GM08714 (cell line): ENCODE measurements at regions not wholly inside any gene's neighbourhood (a gene's known extent, or its start where the extent isn't known, plus 50 kb on each side); places are given as distances from the start of the nearest gene placed in this dataset.
"Not testable (repeated sequence)": the region's sequence is repeated elsewhere in the genome, so short reads cannot be mapped to it uniquely, and the experiment has no call there.

ENCODE experiments used
- H3K4me3 ChIP-seq: fragments of 200-500 bp; sonication (Bioruptor generic); 2 replicates; pipeline ENCODE4 v1.5.1; 2014; ENCODE audit warnings: mild to moderate bottlenecking, low read length, inconsistent platforms
- ZNF274 ChIP-seq: IDR thresholded peaks from 2 replicates; pipeline ENCODE4 v1.6.1; 2012; ENCODE audit warnings: mild to moderate bottlenecking, low read depth, low read length

DNA sequence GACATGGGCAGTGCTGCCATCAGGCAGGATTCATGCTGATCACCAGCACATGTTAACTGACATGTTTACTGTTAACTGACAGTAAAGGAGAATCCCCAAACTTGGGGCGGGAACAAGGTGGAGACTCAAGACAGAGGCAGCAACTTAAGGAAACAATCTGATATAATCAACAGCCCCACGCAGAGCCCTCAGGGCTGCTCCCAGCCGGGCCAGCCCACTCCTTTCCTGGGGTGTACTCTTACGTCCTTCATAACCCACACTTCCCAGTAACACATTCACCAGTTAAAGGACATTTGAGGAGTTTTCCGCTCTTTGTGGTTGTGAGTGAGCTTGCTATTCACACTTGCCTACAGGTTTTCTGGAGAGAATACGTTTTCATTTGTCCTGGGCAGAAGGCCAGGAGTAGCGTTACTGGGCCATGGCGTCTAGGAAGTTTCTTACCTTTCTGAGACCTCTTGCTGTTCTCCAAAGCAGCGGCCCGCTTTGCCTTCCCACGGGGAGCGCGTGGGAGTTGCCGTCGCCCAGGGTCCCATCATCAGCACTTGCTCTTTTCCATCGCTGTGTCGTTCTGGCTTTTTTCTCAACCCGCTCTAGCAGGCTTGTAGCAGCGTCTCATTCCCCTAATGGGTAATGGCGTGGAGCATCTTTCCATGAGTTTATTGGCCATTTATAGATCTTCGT lies 56.4 kb downstream of the FOXF2 start:
- H3K4me3 ChIP-seq, result no peak overlapping the region
- TF ChIP-seq ZNF274, result no peak

DNA sequence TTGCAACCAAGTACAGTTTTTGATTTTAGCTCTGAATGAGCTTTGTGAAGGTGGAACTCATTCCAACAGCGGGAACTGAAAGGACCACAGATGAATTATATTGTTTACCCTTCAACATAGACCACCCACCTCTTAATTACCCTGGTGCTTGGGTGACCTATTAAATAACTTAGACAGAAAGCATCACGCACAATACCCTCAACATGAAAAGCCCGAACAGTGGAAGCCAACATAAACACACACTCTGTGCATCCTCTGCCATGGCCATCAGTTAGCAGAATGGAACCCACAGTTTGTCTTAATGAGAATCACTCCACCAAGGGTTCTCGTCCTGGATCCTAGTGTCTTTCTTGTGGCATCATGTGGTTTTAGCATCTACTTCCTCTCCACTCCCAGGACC lies 60.5 kb downstream of the FOXF2 start:
- no peak overlapping the region for H3K4me3 ChIP-seq
- no peak for TF ChIP-seq ZNF274

- no peak for TF ChIP-seq ZNF274
- no peak overlapping the region for H3K4me3 ChIP-seq
Measured at GRCh38 chr6:1453024-1453423, 63.6 kb downstream of the FOXF2 start.

- not testable (repeated sequence) for H3K4me3 ChIP-seq
Measured at GRCh38 chr6:1456816-1457215, 67.4 kb downstream of the FOXF2 start.

DNA sequence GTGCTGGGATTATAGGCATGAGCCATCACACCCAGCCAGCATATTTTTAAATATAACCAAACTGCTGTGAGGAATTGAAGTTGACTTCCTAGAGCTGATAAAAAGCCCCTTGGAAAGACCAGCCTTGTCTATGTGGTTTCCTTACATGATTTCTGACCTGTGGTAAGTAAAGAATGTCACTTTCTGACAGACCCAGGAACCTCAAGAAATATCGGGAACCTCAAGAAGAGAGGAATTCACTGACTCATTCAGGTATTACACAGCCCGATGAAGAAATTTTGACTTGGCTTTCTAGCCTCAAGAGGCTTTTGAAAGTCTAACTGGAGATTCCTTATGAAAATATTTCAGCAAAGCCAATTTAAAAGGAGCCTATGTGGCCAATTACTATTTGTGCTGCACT lies 71.8 kb downstream of the FOXF2 start:
- TF ChIP-seq ZNF274, result no peak
- no peak overlapping the region for H3K4me3 ChIP-seq

GRCh38 chr6:1461736-1462135 lies 72.4 kb downstream of the FOXF2 start:
- no peak for TF ChIP-seq ZNF274
- H3K4me3 ChIP-seq, result no peak overlapping the region

DNA sequence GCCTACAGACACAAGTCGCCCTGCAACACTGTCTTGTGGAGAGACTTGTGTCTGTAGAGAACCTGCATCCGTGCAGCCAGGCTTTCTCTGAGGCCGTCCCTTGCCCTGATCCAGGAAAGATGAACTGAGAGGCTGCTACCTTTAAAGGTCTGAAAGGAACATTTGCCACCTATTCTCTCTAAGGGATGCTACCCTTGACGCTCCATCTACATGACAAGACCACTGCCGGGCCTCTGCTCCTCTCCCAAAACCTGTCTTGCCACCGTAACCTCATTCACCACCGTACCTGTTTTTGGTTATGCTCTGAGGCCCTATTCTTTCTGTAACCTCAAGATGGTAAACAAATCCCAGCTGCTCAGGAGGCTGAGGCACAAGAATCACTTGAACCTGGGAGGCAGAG lies 73.9 kb downstream of the FOXF2 start:
- no peak for TF ChIP-seq ZNF274
- H3K4me3 ChIP-seq, result no peak overlapping the region

- no peak for TF ChIP-seq ZNF274
- H3K4me3 ChIP-seq, result no peak overlapping the region
Measured at GRCh38 chr6:1463751-1464426, 74.5 kb downstream of the FOXF2 start.

DNA sequence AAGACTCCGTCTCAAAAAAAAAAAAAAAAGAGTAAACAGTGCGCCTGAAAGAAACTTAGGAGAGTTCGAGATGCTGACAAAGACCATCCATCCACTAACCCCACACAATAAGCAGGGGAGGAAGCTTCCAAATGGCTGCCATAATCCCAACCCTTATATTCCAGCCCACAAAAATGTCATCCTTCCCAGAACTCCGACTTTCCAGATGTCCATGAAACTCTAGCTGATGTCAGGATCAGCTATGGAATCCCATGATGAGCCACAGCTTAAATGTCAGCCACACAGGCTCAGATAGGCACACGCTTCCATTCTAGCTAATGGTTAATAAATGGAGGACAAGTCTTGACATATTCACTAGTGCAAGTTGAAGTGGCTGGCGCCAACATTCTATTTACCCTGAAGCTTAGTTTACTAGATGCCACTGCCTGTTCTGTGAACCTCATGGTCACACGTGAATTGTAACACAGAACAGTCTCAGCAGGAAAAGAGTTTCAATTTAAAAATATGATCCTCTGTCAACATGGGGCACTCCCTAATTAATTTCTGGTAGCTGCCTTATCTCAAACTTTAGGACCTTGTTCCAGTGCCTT lies 75.5 kb downstream of the FOXF2 start:
- no peak for TF ChIP-seq ZNF274
- no peak overlapping the region for H3K4me3 ChIP-seq

DNA sequence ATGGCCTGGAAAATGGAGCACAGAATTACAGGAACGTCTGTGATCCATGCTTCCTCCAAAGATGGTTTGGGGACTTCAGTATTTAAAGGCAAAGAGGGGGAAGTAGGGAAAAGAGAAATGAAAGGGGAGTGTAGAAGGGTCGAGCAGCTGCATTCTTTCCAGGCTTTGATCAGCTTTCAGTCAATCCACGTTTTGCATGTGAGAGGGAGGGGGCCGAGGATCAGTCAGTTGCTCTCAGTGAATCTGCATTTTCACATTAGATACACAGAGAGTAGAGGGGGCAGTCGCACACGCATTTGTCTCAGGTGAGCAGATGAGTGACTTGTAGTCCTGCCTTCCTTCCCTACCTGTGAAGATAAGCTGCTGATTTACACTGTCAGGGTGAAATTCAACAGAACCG lies 78.8 kb downstream of the FOXF2 start:
- no peak for TF ChIP-seq ZNF274
- no peak overlapping the region for H3K4me3 ChIP-seq

- H3K4me3 ChIP-seq, result no peak overlapping the region
- TF ChIP-seq ZNF274, result no peak
Measured at GRCh38 chr6:1470040-1470439, 80.7 kb downstream of the FOXF2 start.

DNA sequence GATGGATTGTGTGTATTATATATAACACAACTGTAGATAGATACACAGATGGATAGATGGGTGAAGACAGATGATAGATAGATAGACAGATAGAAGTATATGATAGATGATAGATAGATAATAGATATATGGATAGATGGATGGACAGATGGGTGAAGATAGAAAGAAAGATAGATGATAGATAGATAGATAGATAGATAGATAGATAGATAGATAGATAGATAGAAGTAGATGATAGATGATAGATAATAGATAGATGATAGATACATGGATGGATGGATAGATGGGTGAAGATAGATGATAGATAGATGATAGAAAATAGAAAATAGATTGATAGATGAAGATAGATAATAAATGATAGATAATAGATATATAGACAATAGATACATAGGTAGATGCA lies 83.3 kb downstream of the FOXF2 start:
- TF ChIP-seq ZNF274, result no peak
- no peak overlapping the region for H3K4me3 ChIP-seq

DNA sequence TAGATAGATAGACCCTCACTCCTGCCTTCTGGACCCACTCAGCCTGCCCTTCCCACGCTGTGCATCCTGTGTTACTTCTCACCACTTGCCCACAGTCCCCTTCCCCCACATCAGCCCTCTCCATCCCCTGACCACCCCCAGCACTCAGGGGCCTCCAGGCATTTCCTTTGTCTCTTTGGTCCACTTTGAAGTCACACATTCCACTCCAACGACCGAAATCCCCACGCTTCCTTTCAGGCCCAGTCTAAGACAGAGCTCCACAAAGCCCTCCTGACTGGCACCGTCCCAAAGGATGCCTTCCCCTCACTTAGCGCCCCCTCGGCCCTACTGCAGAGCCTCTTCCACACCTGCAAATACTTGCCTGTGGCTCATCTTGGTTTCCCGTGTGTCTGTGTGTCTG lies 83.8 kb downstream of the FOXF2 start:
- no peak overlapping the region for H3K4me3 ChIP-seq
- no peak for TF ChIP-seq ZNF274

GRCh38 chr6:1473598-1473997 lies 84.2 kb downstream of the FOXF2 start:
- no peak for TF ChIP-seq ZNF274

DNA sequence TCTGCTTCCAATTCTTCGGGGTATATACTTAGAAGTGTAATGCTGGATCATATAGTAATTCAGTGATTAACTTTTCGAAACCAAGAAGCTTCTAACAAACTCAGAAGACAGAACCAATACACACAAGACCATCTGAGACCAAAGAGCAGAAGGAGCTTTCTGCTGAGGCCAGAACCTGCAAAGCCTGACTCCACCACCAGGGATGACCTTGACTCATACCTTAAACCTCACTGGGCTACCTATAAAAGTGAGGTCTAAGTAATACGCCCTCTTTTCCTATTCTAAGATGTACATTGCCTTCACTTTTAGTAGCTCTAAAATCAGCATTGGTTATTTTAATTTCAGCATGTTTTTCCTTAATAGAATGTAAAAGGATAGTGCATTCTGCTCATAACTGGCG lies 84.8 kb downstream of the FOXF2 start:
- TF ChIP-seq ZNF274, result no peak
- no peak overlapping the region for H3K4me3 ChIP-seq

More at GRCh38 chr6:1473598-1473997, 84.2 kb downstream of the FOXF2 start:
- H3K4me3 ChIP-seq, result no peak overlapping the region
